ENCODE measurements at regions not wholly inside any gene's neighbourhood (a gene's known extent, or its start where the extent isn't known, plus 50 kb on each side); places are given as distances from the start of the nearest gene placed in this dataset.
"Not testable (repeated sequence)": the region's sequence is repeated elsewhere in the genome, so short reads cannot be mapped to it uniquely, and the experiment has no call there.

- H3K4me3 ChIP-seq: no peak overlapping the region
- H3K36me3 ChIP-seq: no peaks in the 10 kb centered on the region
- WGBS, 2 donors: 59 to 68% methylated on average over 8 to 9 of the region's 13 CpGs
- no peaks in the 10 kb centered on the region for H3K9me3 ChIP-seq
- intact Hi-C loops (cut with DNase I): loop anchor here (2.0 kb wide), 1 partner anchor 284 kb away; no protein-coding TSS in a partner anchor
- H3K27me3 ChIP-seq: peaks cover 0 to 3% (median 0%) of the 10 kb centered on the region in 4 donors
- TF ChIP-seq CTCF (IDR thresholded peaks at IDR 0.05): no peak
- no peak for TF ChIP-seq POLR2A (IDR thresholded peaks at IDR 0.05)
- no peaks in the 10 kb centered on the region for H3K4me1 ChIP-seq
- H3K27ac ChIP-seq: no peak overlapping the region
- no peak for DNase-seq
Observed at GRCh38 chr12:131340616-131341210, 370.2 kb upstream of the SFSWAP start.

- H3K4me3 ChIP-seq, H3K27me3 ChIP-seq, H3K4me1 ChIP-seq, H3K36me3 ChIP-seq, DNase-seq, H3K27ac ChIP-seq, H3K9me3 ChIP-seq: not testable (repeated sequence)
- WGBS, 2 donors: 0% methylated on average over 1 of the region's 6 CpGs; no CpG with 5 or more reads in 1 of the 2 donors
- intact Hi-C loops (cut with DNase I): loop anchor here (2.0 kb wide), 1 partner anchor 283 kb away; no protein-coding TSS in a partner anchor
Observed at GRCh38 chr12:131341608-131342007, 369.3 kb upstream of the SFSWAP start.

DNA sequence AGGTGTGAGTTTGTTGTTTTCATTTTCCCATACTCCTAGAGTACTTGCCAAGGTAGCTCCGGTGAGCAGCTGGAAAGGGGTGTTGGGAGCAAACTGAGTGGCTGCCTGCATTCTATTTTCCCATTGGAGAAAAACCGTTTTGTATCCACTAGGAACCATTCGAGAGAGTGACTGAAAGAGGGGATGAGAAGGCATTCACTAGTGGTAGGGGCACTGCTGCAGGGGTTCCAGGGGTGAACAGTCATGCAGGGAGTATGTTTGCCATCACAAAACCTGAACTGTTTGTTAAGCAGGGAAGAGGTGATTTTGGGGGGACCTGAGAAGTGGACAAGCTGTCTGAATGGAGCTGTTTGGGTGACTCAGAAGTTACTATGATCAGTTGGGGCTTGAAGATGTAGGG, 367.5 kb upstream of the SFSWAP start:
- H3K27ac ChIP-seq; intact Hi-C loops (cut with DNase I); DNase-seq; H3K4me3 ChIP-seq; H3K9me3 ChIP-seq; H3K4me1 ChIP-seq; H3K36me3 ChIP-seq: not testable (repeated sequence)
- H3K27me3 ChIP-seq: peaks cover 0 to 26% (median 0%) of the 10 kb centered on the region in 4 donors
- 56 to 83% methylated on average over 3 of the region's 3 CpGs for WGBS, 2 donors

GRCh38 chr12:131344715-131345520, 366.0 kb upstream of the SFSWAP start:
- H3K9me3 ChIP-seq; H3K36me3 ChIP-seq; H3K4me1 ChIP-seq; DNase-seq; H3K4me3 ChIP-seq; intact Hi-C loops (cut with DNase I); H3K27ac ChIP-seq: not testable (repeated sequence)
- 65 to 71% methylated on average over 5 to 7 of the region's 22 CpGs for WGBS, 2 donors
- peaks cover 0 to 40% (median 0%) of the 10 kb centered on the region in 4 donors for H3K27me3 ChIP-seq

- intact Hi-C loops (cut with DNase I): no loop called here
- no peak overlapping the region for H3K4me3 ChIP-seq
- H3K4me1 ChIP-seq: no peaks in the 10 kb centered on the region
- H3K36me3 ChIP-seq: no peaks in the 10 kb centered on the region
- no peaks in the 10 kb centered on the region for H3K9me3 ChIP-seq
- H3K27ac ChIP-seq: no peak overlapping the region
- no peak for DNase-seq
- WGBS, 2 donors: 79% methylated on average over 5 of the region's 19 CpGs; no CpG with 5 or more reads in 1 of the 2 donors
- peaks cover 0 to 44% (median 0%) of the 10 kb centered on the region in 4 donors for H3K27me3 ChIP-seq
- TF ChIP-seq POLR2A (IDR thresholded peaks at IDR 0.05) (no peak), CTCF (IDR thresholded peaks at IDR 0.05) (no peak)
Observed at GRCh38 chr12:131345521-131346436, 365.1 kb upstream of the SFSWAP start.

- peaks cover 0 to 50% (median 0%) of the 10 kb centered on the region in 4 donors for H3K27me3 ChIP-seq
- no peaks in the 10 kb centered on the region for H3K9me3 ChIP-seq
- H3K36me3 ChIP-seq: no peaks in the 10 kb centered on the region
- DNase-seq: no peak
- intact Hi-C loops (cut with DNase I): no loop called here
- TF ChIP-seq CTCF (IDR thresholded peaks at IDR 0.05): no peak
- no peak for TF ChIP-seq POLR2A (IDR thresholded peaks at IDR 0.05)
- H3K4me1 ChIP-seq: no peaks in the 10 kb centered on the region
- WGBS, 2 donors: 64 to 71% methylated on average over 9 to 11 of the region's 17 CpGs
- no peak overlapping the region for H3K4me3 ChIP-seq
- H3K27ac ChIP-seq: no peak overlapping the region
Observed at GRCh38 chr12:131346555-131347344, 364.1 kb upstream of the SFSWAP start.

All from esophagus squamous epithelium (tissue), 5 donors.